MM.1S (cell line): ENCODE measurements at regions not wholly inside any gene's neighbourhood (a gene's known extent, or its start where the extent isn't known, plus 50 kb on each side); places are given as distances from the start of the nearest gene placed in this dataset.

Experiments
- CTCF ChIP-seq: fragments of 300-600 bp; sonication (generic); IDR thresholded peaks from 2 replicates; pipeline ENCODE4 v1.5.1; 2016; ENCODE audit warnings: antibody characterized with exemption, low read length, mixed read lengths
- EZH2 ChIP-seq: fragments of 300-600 bp; sonication (generic); optimal IDR thresholded peaks from 2 replicates; pipeline ENCODE3; 2017; ENCODE audit warnings: low read depth, mild to moderate bottlenecking, antibody characterized with exemption, low read length, mixed read lengths
- EZH2phosphoT487 ChIP-seq: fragments of 300-600 bp; sonication (generic); IDR thresholded peaks from 2 replicates; pipeline ENCODE4 v1.6.1; 2018; ENCODE audit warnings: antibody characterized with exemption, low read length

- TF ChIP-seq CTCF (no peak), EZH2 (no peak), EZH2phosphoT487 (no peak)
Measured at GRCh38 chr6:7041511-7042026, 66.2 kb upstream of the RREB1 start.
